B cell (primary cell): ENCODE measurements at regions not wholly inside any gene's neighbourhood (a gene's known extent, or its start where the extent isn't known, plus 50 kb on each side); places are given as distances from the start of the nearest gene placed in this dataset.

ENCODE experiments used
- ATAC-seq: fragments of 200-7000 bp; cut with Tn5 transposase; one replicate; pipeline ENCODE4 v1.10.0; 2021; ENCODE audit warnings: low read depth, mild to moderate bottlenecking, moderate number of reproducible peaks, moderate library complexity
- CTCF ChIA-PET: fragments of 350-600 bp; sonication (Branson Sonifier 250); formaldehyde crosslinking; loops from one replicate; lab custom pipeline; 2021; ENCODE audit warnings: antibody characterized with exemption, inconsistent platforms; lab: Charles Lee
- POLR2A ChIA-PET: fragments of 350-600 bp; sonication (Branson Sonifier 250); formaldehyde crosslinking; loops from one replicate; lab custom pipeline; 2021; ENCODE audit warnings: antibody characterized with exemption; lab: Charles Lee
- DNase-seq: peaks from one replicate; pipeline ENCODE4 v3.0.0; 2013
- H2AFZ ChIP-seq: 2 replicates; pipeline ENCODE4 v1.6.1; 2012; ENCODE audit warnings: mild to moderate bottlenecking, low read depth, low read length; ENCODE audit not compliant: insufficient read depth, poor library complexity, severe bottlenecking
- H3K27ac ChIP-seq, 2 donors: 1 replicate in 1 of 2; 2 replicates in 1 of 2; pipeline ENCODE4 v1.5.1; 2012 to 2013; ENCODE audit warnings: low read length in 2 of 2, mild to moderate bottlenecking in 2 of 2, moderate library complexity in 1 of 2
- H3K27me3 ChIP-seq, 4 experiments: fragments of 200-600 bp in 1 of 4; sonication (generic) in 1 of 4; replicated peaks in 1 of 4; 1 replicate in 2 of 4; 2 replicates in 2 of 4; pipeline versions ENCODE4 v1.6.1 to v1.7.0; 2013 to 2016; ENCODE audit warnings: low read length in 3 of 4, mild to moderate bottlenecking in 2 of 4, mixed read lengths in 1 of 4, moderate library complexity in 1 of 4; ENCODE audit not compliant: insufficient read depth in 4 of 4, control insufficient read depth in 3 of 4; ENCODE audit errors: control extremely low read depth in 1 of 4
- H3K36me3 ChIP-seq, 2 experiments: replicated peaks in 1 of 2; 1 replicate in 1 of 2; 2 replicates in 1 of 2; pipeline versions ENCODE4 v1.6.1 to v1.7.1; 2013; ENCODE audit warnings: low read length in 1 of 2; ENCODE audit not compliant: insufficient read depth in 2 of 2, control insufficient read depth in 1 of 2; ENCODE audit errors: control extremely low read depth in 1 of 2, extremely low read depth in 1 of 2
- H3K4me1 ChIP-seq, 2 donors: fragments of 200-600 bp in 1 of 2; sonication (generic) in 1 of 2; 1 replicate in 1 of 2; 2 replicates in 1 of 2; pipeline versions ENCODE4 v1.5.1 to v1.6.1; 2013 to 2017; ENCODE audit warnings: low read length in 2 of 2; ENCODE audit not compliant: control insufficient read depth in 2 of 2, insufficient read depth in 2 of 2
- H3K4me2 ChIP-seq: replicated peaks from 2 replicates; pipeline ENCODE3; 2012; ENCODE audit warnings: mild to moderate bottlenecking, low read depth, low read length; ENCODE audit not compliant: poor library complexity, severe bottlenecking
- H3K4me3 ChIP-seq, 5 experiments: fragments of 200-600 bp in 1 of 5; sonication (generic) in 1 of 5; 1 replicate in 3 of 5; 2 replicates in 2 of 5; pipeline versions ENCODE4 v1.5.1 to v1.7.0; 2011 to 2016; ENCODE audit warnings: low read length in 4 of 5, mild to moderate bottlenecking in 4 of 5, low read depth in 2 of 5, control low read depth in 1 of 5, moderate library complexity in 1 of 5; ENCODE audit not compliant: insufficient read depth in 1 of 5; ENCODE audit errors: control extremely low read depth in 1 of 5, extremely low read depth in 1 of 5
- H3K79me2 ChIP-seq: fragments of 200-600 bp; sonication (generic); one replicate; pipeline ENCODE4 v1.6.0; 2016; ENCODE audit warnings: low read length; ENCODE audit not compliant: control insufficient read depth, insufficient read depth
- H3K9ac ChIP-seq: fragments of 200-600 bp; sonication (generic); 2 replicates; pipeline ENCODE4 v1.6.1; 2017; ENCODE audit warnings: mild to moderate bottlenecking, low read length, moderate library complexity
- H3K9me3 ChIP-seq, 3 donors: one replicate each; pipeline versions ENCODE4 v1.6.1 to v1.7.1; 2013; ENCODE audit warnings: low read length in 2 of 3; ENCODE audit not compliant: control insufficient read depth in 2 of 3, insufficient read depth in 1 of 3; ENCODE audit errors: control extremely low read depth in 1 of 3
- H4K20me1 ChIP-seq: 2 replicates; pipeline ENCODE4 v1.6.0; 2012; ENCODE audit warnings: mild to moderate bottlenecking, low read length; ENCODE audit not compliant: insufficient read depth, control insufficient read depth, poor library complexity, severe bottlenecking
- H3K27ac Mint-ChIP-seq: one replicate; pipeline ENCODE4 v1.8.0; 2021; ENCODE audit warnings: mixed read lengths
- H3K27me3 Mint-ChIP-seq: one replicate; pipeline ENCODE4 v1.8.0; 2021; ENCODE audit warnings: mixed read lengths
- H3K4me1 Mint-ChIP-seq: one replicate; pipeline ENCODE4 v1.8.0; 2021; ENCODE audit warnings: mixed read lengths
- H3K4me3 Mint-ChIP-seq: one replicate; pipeline ENCODE4 v1.8.0; 2021; ENCODE audit warnings: mixed read lengths
- H3K9me3 Mint-ChIP-seq: one replicate; pipeline ENCODE4 v1.8.0; 2022; ENCODE audit warnings: mixed read lengths; ENCODE audit not compliant: insufficient read depth
- CTCF ChIP-seq: fragments of 200-600 bp; IDR thresholded peaks from one replicate; pipeline ENCODE4 v1.8.0; 2022; ENCODE audit warnings: antibody characterized with exemption, mild to moderate bottlenecking
- EZH2 ChIP-seq: IDR thresholded peaks from 2 replicates; pipeline ENCODE4 v1.6.1; 2012; ENCODE audit warnings: borderline replicate concordance, low read depth, mild to moderate bottlenecking, moderate library complexity, low read length; ENCODE audit not compliant: insufficient read depth, poor library complexity, severe bottlenecking
- WGBS: methylation state at CpG from one replicate; pipeline ENCODE4 v1.1.5; 2013; ENCODE audit warnings: missing lambda C conversion rate; ENCODE audit not compliant: insufficient coverage; 5-methylcytosine and 5-hydroxymethylcytosine counted together
- intact Hi-C: fragments of 100-400 bp; cut with micrococcal nuclease; formaldehyde crosslinking; loops from one replicate; pipeline ENCODE4 v1.10.0; 2022

- CTCF ChIA-PET: no interaction called here
- WGBS: 83% methylated on average over 1 of the region's 1 CpG
- Mint-ChIP-seq H3K27me3 (peaks cover 13% of the 10 kb centered on the region), H3K4me3 (no peak overlapping the region), H3K27ac (no peak overlapping the region), H3K4me1 (no peaks in the 10 kb centered on the region), H3K9me3 (no peaks in the 10 kb centered on the region)
- DNase-seq: no peak
- TF ChIP-seq EZH2 (no peak), CTCF (no peak)
- Histone ChIP-seq H3K9me3 (no peaks in the 10 kb centered on the region), H3K79me2 (no peaks in the 10 kb centered on the region), H3K27me3 (peaks cover 0 to 4% (median 0%) of the 10 kb centered on the region in 4 experiments), H3K4me3 (no peak overlapping the region), H3K4me1 (no peaks in the 10 kb centered on the region), H2AFZ (no peak overlapping the region), H3K4me2 (no peak overlapping the region), H4K20me1 (no peaks in the 10 kb centered on the region), H3K9ac (no peak overlapping the region), H3K36me3 (no peaks in the 10 kb centered on the region), H3K27ac (no peak overlapping the region)
- intact Hi-C loops: no loop called here
- POLR2A ChIA-PET: no interaction called here
- ATAC-seq: no peak
These were observed 216.1 kb upstream of the ZBED5 start for GRCh38 chr11:11073996-11074395.

GRCh38 chr11:11072067-11072466 is 214.2 kb upstream of the ZBED5 start:
- Histone ChIP-seq H4K20me1 (no peaks in the 10 kb centered on the region), H3K79me2 (no peaks in the 10 kb centered on the region), H3K4me2 (no peak overlapping the region), H3K4me3 (no peak overlapping the region), H3K9me3 (no peaks in the 10 kb centered on the region), H3K9ac (no peak overlapping the region), H3K27me3 (peaks cover 0 to 4% (median 0%) of the 10 kb centered on the region in 4 experiments), H3K4me1 (no peaks in the 10 kb centered on the region), H2AFZ (no peak overlapping the region), H3K27ac (no peak overlapping the region), H3K36me3 (no peaks in the 10 kb centered on the region)
- DNase-seq: no peak
- TF ChIP-seq EZH2 (no peak), CTCF (no peak)
- Mint-ChIP-seq H3K27ac (no peak overlapping the region), H3K27me3 (peaks cover 7% of the 10 kb centered on the region), H3K4me1 (no peaks in the 10 kb centered on the region), H3K4me3 (no peak overlapping the region), H3K9me3 (no peaks in the 10 kb centered on the region)
- ATAC-seq: no peak
- POLR2A ChIA-PET: no interaction called here
- intact Hi-C loops: no loop called here
- CTCF ChIA-PET: no interaction called here
- 70% methylated on average over 3 of the region's 3 CpGs for WGBS
